HepG2 (cell line): ENCODE measurements at regions not wholly inside any gene's neighbourhood (a gene's known extent, or its start where the extent isn't known, plus 50 kb on each side); places are given as distances from the start of the nearest gene placed in this dataset.
"Not testable (repeated sequence)": the region's sequence is repeated elsewhere in the genome, so short reads cannot be mapped to it uniquely, and the experiment has no call there.

Source experiments
- ATAC-seq: fragments of 200-7000 bp; cut with Tn5 transposase; 3 replicates; pipeline ENCODE4 v1.9.1; 2020; ENCODE audit warnings: mild to moderate bottlenecking, moderate library complexity
- BruUV-seq: library from RNA; stranded (reverse); fragments of 400-500 nt; replicated peaks from 2 replicates; lab custom pipeline; 2021; lab: Mats Ljungman, UMichigan
- CTCF ChIA-PET: fragments of 300-600 bp; formaldehyde crosslinking; extraction: SDS; loops from one replicate; lab custom pipeline; 2021; ENCODE audit warnings: low total read pairs, inconsistent platforms, low intra/inter-chr PET ratio; lab: Yijun Ruan, JAX
- POLR2A ChIA-PET: fragments of 350-600 bp; sonication (Branson Sonifier 250); formaldehyde crosslinking; loops from one replicate; lab custom pipeline; 2020; ENCODE audit warnings: antibody characterized with exemption, inconsistent platforms; lab: Yijun Ruan, JAX
- DNase-seq: peaks from one replicate; pipeline ENCODE4 v3.0.0-alpha.2; 2015; ENCODE audit warnings: low spot score
- FAIRE-seq: peaks from 3 replicates; lab custom pipeline; 2011; peaks lifted over from hg19 to GRCh38; lab: Jason Lieb, UNC
- H2AFZ ChIP-seq: one replicate; pipeline ENCODE4 v1.6.1; 2011; ENCODE audit warnings: low read length, inconsistent platforms
- H3K27ac ChIP-seq: fragments of 300-600 bp; 3 replicates; pipeline ENCODE4 v1.8.0; 2011; ENCODE audit warnings: mixed run types, mild to moderate bottlenecking, mixed read lengths, low read length, inconsistent platforms; ENCODE audit not compliant: insufficient read depth; ENCODE audit errors: extremely low read length
- H3K27me3 ChIP-seq, 2 experiments: fragments of 200-600 bp in 1 of 2; 2 replicates in 1 of 2; 3 replicates in 1 of 2; pipeline versions ENCODE4 v1.6.0 to v1.8.0; 2011; ENCODE audit warnings: low read length in 2 of 2, mild to moderate bottlenecking in 2 of 2, moderate library complexity in 2 of 2, inconsistent platforms in 1 of 2; ENCODE audit not compliant: insufficient read depth in 2 of 2, control insufficient read depth in 1 of 2
- H3K36me3 ChIP-seq, 2 experiments: fragments of 200-600 bp in 1 of 2; replicated peaks in 1 of 2; 2 replicates in 1 of 2; 3 replicates in 1 of 2; pipeline versions ENCODE4 v1.5.1 to v1.8.0; 2011; ENCODE audit warnings: low read length in 2 of 2, inconsistent platforms in 1 of 2; ENCODE audit not compliant: insufficient read depth in 2 of 2, control insufficient read depth in 1 of 2
- H3K4me1 ChIP-seq: 2 replicates; pipeline ENCODE4 v1.5.1; 2012; ENCODE audit warnings: low read length, inconsistent platforms; ENCODE audit not compliant: insufficient read depth
- H3K4me2 ChIP-seq: 2 replicates; pipeline ENCODE4 v1.6.0; 2011; ENCODE audit warnings: low read depth, low read length, inconsistent platforms
- H3K4me3 ChIP-seq, 3 experiments: fragments of 200-600 bp in 1 of 3; sonication (generic), shearing (Covaris generic) in 1 of 3; replicated peaks in 1 of 3; 2 replicates each; pipeline ENCODE4 v1.5.1; 2011 to 2016; ENCODE audit warnings: low read length in 3 of 3, inconsistent platforms in 2 of 3, low read depth in 2 of 3, mild to moderate bottlenecking in 2 of 3, control low read depth in 1 of 3, mixed read lengths in 1 of 3; ENCODE audit not compliant: insufficient read depth in 1 of 3
- H3K79me2 ChIP-seq: one replicate; pipeline ENCODE4 v1.6.1; 2011; ENCODE audit warnings: low read length, inconsistent platforms; ENCODE audit not compliant: insufficient read depth
- H3K9ac ChIP-seq: 2 replicates; pipeline ENCODE4 v1.6.0; 2011; ENCODE audit warnings: mild to moderate bottlenecking, low read depth, low read length, inconsistent platforms; ENCODE audit not compliant: insufficient read depth
- H3K9me3 ChIP-seq: 2 replicates; pipeline ENCODE4 v1.5.1; 2012; ENCODE audit warnings: mild to moderate bottlenecking, low read length
- H4K20me1 ChIP-seq: 2 replicates; pipeline ENCODE4 v1.6.0; 2011; ENCODE audit warnings: inconsistent platforms, mild to moderate bottlenecking, low read length, moderate library complexity; ENCODE audit not compliant: insufficient read depth
- WGBS: methylation state at CpG from one replicate; pipeline ENCODE4 v1.1.6; 2017; ENCODE audit warnings: low lambda C conversion rate; 5-methylcytosine and 5-hydroxymethylcytosine counted together
- in situ Hi-C: cut with HindIII; loops from 2 replicates; pipeline ENCODE4 v1.10.0; 2017; ENCODE audit warnings: low pct_unique_long_range_greater_than_20kb; ENCODE audit not compliant: extremely low pct_ligation_motif_present
- intact Hi-C: fragments of 100-400 bp; cut with micrococcal nuclease; formaldehyde crosslinking; loops from one replicate; pipeline ENCODE4 v1.10.0; 2022; ENCODE audit not compliant: unreplicated experiment

DNA sequence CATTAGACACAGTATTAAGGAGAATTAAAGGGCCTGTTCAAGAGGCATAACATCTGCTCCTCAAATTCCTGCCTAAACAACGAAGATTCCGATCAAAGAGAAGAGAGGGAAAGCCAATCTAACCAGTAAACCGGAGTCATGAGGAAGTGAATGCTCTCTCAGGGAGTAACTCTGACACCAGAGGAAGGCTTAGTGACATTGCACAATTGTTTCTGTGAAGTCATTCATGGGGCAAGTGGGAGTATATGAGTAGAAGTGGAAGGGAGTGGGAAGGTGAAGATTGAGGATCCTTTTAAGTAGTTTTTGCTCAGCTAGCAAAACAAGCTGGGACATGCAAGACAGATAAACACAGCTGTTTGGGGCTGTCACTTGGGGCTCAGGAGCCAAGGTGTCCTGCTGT lies 136.4 kb upstream of the FAM174A start:
- CTCF ChIA-PET, intact Hi-C loops, FAIRE-seq, H3K4me3 ChIP-seq, in situ Hi-C loops, BruUV-seq, H3K79me2 ChIP-seq, H3K9ac ChIP-seq, H3K27ac ChIP-seq, DNase-seq, H2AFZ ChIP-seq, H3K4me1 ChIP-seq, H3K27me3 ChIP-seq, POLR2A ChIA-PET, H3K4me2 ChIP-seq, H4K20me1 ChIP-seq, H3K9me3 ChIP-seq, H3K36me3 ChIP-seq: not testable (repeated sequence)
- WGBS = 16% methylated on average over 3 of the region's 3 CpGs
- peak; percentile 25; the same call in 1 of the 3 replicates for ATAC-seq

DNA sequence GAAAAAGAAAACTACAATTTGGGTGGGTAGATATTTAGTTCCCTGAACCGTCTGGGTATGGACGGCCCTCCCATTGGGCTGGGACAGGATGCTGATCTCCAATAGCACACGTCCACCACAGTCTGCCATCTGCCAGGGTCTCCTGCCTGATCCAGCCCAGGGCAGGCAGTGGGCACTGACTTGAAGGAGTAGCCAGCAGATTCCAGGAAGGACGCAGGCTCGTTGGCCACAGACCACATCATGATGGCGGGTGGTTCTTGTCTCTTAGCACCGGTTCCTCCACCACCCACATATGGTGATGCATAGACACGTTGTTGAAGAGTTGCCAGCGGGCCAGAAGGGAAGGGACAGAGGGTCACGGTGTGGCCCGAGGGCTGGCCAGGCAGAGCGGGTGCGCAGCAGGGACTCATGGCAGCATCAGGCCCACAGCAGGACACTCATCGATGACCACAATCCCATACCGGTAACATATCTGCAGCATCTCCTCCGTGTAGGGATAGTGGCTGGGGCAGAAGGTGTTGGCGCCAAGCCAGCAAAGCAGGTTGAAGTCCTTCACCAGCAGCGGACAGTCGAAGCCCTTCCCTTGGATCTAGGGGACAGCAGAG lies 155.8 kb upstream of the FAM174A start:
- intact Hi-C loops, DNase-seq, H3K79me2 ChIP-seq, POLR2A ChIA-PET, H3K9me3 ChIP-seq, H3K4me3 ChIP-seq, H3K4me1 ChIP-seq, H3K36me3 ChIP-seq, H3K9ac ChIP-seq, H3K27ac ChIP-seq, H3K4me2 ChIP-seq, CTCF ChIA-PET, H4K20me1 ChIP-seq, BruUV-seq, FAIRE-seq, H3K27me3 ChIP-seq, H2AFZ ChIP-seq, in situ Hi-C loops: not testable (repeated sequence)
- no CpG with 5 or more reads among the region's 19 CpGs for WGBS
- peak; percentile 29; the same call in 1 of the 3 replicates for ATAC-seq

DNA sequence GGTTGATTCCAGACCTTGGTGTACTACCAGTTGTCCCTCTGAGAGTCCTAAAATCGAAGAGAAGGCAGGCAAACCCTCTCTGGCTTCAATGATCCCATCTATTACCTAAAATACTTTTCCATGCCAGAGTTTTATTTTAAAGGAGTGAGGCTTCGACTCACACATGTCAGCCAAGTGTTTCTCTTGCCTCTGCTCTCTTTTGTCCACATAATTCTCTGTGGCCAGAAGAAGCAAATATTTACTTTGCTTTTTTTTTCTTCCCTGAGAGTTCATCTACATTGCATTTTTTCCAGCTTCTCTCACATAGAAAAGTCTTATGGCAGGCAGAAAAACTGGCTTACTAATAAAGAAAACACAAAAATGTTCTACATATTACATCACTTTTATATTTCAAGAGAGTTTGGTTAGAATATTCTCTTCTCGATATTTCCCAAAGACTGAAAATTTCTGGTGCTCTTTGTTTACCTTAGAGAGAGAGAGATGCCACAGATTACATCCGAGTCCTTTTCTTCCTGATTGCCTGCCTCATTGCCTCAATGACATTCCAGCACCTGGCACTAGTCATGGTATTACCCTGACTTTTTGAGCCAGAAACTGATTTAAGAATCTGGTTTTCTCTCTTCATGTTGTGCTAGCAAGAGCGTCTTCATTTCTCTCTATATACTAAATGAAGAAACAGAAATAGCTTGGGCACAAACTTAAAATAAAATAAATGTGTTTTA lies 170.3 kb upstream of the FAM174A start:
- H2AFZ ChIP-seq, H3K4me3 ChIP-seq, CTCF ChIA-PET, H3K4me1 ChIP-seq, H3K27me3 ChIP-seq, H3K9me3 ChIP-seq, H3K9ac ChIP-seq, POLR2A ChIA-PET, H3K27ac ChIP-seq, H3K79me2 ChIP-seq, H4K20me1 ChIP-seq, DNase-seq, ATAC-seq, intact Hi-C loops, H3K36me3 ChIP-seq, BruUV-seq, H3K4me2 ChIP-seq, in situ Hi-C loops, FAIRE-seq: not testable (repeated sequence)
- WGBS = 5% methylated on average over 5 of the region's 5 CpGs

DNA sequence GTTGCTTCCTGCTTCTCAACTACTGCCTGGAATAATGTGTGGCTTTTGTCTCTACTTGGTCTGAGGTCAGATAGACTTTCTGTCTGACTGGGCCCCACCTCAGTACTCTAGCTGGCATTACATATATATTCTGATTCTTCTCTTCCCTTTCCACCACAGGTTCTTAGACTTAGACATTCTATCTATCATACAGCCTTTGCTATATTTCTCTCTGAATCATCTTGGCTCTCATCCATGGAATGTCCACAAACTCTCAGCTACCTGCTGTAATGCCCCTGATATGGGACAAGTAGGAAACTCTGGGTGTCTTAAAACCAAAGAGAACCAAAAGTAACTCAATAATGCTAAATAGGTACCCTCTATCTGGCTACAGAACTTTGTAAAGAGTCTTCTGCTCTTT lies 170.8 kb upstream of the FAM174A start:
- H3K79me2 ChIP-seq, H4K20me1 ChIP-seq, H3K27ac ChIP-seq, CTCF ChIA-PET, POLR2A ChIA-PET, H3K4me3 ChIP-seq, H3K4me1 ChIP-seq, H3K27me3 ChIP-seq, H3K4me2 ChIP-seq, H3K9me3 ChIP-seq, ATAC-seq, H3K9ac ChIP-seq, H2AFZ ChIP-seq, FAIRE-seq, intact Hi-C loops, in situ Hi-C loops, H3K36me3 ChIP-seq, BruUV-seq, DNase-seq: not testable (repeated sequence)
